ENCODE measurements at regions not wholly inside any gene's neighbourhood (a gene's known extent, or its start where the extent isn't known, plus 50 kb on each side); places are given as distances from the start of the nearest gene placed in this dataset.

DNA sequence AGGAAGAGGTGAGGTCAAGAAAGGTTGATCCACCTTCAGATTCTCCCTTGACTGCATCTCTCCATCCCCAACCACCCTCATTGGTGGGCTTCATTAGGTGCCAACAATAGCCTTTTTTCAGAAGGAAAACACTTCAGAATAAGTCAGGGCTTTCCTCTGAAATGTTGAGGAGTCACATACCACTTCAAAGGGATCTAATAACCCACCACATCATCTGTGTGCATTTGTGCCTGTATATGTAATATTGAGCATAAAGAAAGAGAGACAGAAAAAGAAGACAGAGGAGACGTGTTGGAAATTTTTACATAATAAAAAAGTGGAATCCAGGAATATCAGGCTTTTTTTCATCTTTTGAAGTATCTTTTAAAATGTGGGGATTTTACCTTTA, 209.1 kb upstream of the SLC7A11 start:
- H3K4me1 ChIP-seq (ENCODE audit: control insufficient read depth in 1 of 2, insufficient read depth in 2 of 2, low read length in 2 of 2) = peaks cover 19 to 22% of the 10 kb centered on the region in 2 donors
- Mint-ChIP-seq H3K27ac (no peak overlapping the region), H3K9me3 (peaks cover 0 to 2% (median 0%) of the 10 kb centered on the region in 7 donors), H3K36me3 (no peaks in the 10 kb centered on the region), H3K4me1 (peaks cover 22% of the 10 kb centered on the region), H3K4me3 (no peak overlapping the region), H3K27me3 (ENCODE audit: low read depth in 3 of 3) (peaks cover 0 to 2% (median 0%) of the 10 kb centered on the region in 3 donors)
- no peaks in the 10 kb centered on the region for H3K27me3 ChIP-seq (ENCODE audit: control insufficient read depth in 2 of 2, insufficient read depth in 2 of 2, low read length in 2 of 2)
- H3K4me2 ChIP-seq (replicated peaks; ENCODE audit: extremely low read depth, low read length, poor library complexity, severe bottlenecking) = no peak overlapping the region
- no peak overlapping the region for H3K27ac ChIP-seq (ENCODE audit: low read depth in 1 of 2, low read length in 2 of 2)
- H4K20me1 ChIP-seq (ENCODE audit: insufficient read depth, low read length) = no peaks in the 10 kb centered on the region
- no CpG with 5 or more reads among the region's 1 CpG for WGBS (ENCODE audit: insufficient coverage)
- no peak for DNase-seq
- H3K79me2 ChIP-seq (ENCODE audit: insufficient read depth, low read length) = no peaks in the 10 kb centered on the region
- H3K36me3 ChIP-seq (replicated peaks in 1 of 2; ENCODE audit: control insufficient read depth in 1 of 2, insufficient read depth in 2 of 2, low read length in 2 of 2) = no peaks in the 10 kb centered on the region
- no peak overlapping the region for H3K9ac ChIP-seq (ENCODE audit: insufficient read depth, low read length, poor library complexity, severe bottlenecking)
- H3K9me3 ChIP-seq (replicated peaks in 1 of 2; ENCODE audit: control insufficient read depth in 1 of 2, insufficient read depth in 1 of 2, low read length in 2 of 2) = no peaks in the 10 kb centered on the region
- TF ChIP-seq, protein P1, sequence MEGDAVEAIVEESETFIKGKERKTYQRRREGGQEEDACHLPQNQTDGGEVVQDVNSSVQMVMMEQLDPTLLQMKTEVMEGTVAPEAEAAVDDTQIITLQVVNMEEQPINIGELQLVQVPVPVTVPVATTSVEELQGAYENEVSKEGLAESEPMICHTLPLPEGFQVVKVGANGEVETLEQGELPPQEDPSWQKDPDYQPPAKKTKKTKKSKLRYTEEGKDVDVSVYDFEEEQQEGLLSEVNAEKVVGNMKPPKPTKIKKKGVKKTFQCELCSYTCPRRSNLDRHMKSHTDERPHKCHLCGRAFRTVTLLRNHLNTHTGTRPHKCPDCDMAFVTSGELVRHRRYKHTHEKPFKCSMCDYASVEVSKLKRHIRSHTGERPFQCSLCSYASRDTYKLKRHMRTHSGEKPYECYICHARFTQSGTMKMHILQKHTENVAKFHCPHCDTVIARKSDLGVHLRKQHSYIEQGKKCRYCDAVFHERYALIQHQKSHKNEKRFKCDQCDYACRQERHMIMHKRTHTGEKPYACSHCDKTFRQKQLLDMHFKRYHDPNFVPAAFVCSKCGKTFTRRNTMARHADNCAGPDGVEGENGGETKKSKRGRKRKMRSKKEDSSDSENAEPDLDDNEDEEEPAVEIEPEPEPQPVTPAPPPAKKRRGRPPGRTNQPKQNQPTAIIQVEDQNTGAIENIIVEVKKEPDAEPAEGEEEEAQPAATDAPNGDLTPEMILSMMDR (IDR thresholded peaks at IDR 0.05) = no peak
- no peak overlapping the region for H3K4me3 ChIP-seq (replicated peaks in 1 of 3; ENCODE audit: low read depth in 2 of 3, low read length in 3 of 3)
- intact Hi-C loops (cut with micrococcal nuclease) = no loop called here
- H2AFZ ChIP-seq (ENCODE audit: insufficient read depth, low read depth, low read length, poor library complexity, severe bottlenecking) = no peak overlapping the region

DNA sequence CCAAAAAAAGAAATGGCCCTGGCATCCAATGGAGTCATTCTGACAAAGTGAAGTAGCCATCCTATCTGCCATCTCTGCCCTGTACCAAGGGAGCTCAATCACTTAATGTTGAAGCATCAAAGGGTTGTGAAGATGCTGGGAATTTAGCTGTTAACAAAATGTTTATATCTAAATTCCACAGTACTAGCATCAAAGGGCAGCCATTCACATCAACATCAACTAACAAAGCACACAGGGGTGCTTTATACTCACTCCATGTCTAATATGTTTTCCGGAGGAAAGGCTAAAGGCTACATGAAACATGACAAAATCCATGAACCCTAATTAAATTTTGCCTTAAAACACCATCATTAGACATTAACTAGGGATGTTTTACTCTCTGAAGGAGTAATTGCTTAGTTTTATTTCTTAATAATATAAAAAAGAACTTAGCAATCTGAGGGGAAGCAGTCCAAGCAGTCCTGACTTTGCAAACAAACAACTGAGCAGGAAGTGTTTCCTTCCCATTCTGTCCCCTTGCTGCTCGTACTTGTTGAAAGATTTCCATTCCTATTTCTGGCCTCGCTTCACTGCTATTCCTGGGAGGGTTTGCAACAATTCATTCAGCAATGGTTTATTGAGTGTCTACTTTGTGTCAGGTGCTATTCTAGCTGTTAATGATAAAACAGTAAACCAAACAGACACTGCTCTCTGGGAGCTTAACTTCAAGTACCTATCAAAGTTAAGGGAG, 208.6 kb upstream of the SLC7A11 start:
- peaks cover 19 to 22% of the 10 kb centered on the region in 2 donors for H3K4me1 ChIP-seq (ENCODE audit: control insufficient read depth in 1 of 2, insufficient read depth in 2 of 2, low read length in 2 of 2)
- no peaks in the 10 kb centered on the region for H3K79me2 ChIP-seq (ENCODE audit: insufficient read depth, low read length)
- DNase-seq = peak; percentile 3 to 17 (median 10)
- peaks cover 22% of the 10 kb centered on the region for H3K4me1 Mint-ChIP-seq
- no peak overlapping the region for H3K9ac ChIP-seq (ENCODE audit: insufficient read depth, low read length, poor library complexity, severe bottlenecking)
- no peak overlapping the region for H3K4me3 Mint-ChIP-seq
- no CpG with 5 or more reads among the region's 3 CpGs for WGBS (ENCODE audit: insufficient coverage)
- H3K36me3 ChIP-seq (replicated peaks in 1 of 2; ENCODE audit: control insufficient read depth in 1 of 2, insufficient read depth in 2 of 2, low read length in 2 of 2) = no peaks in the 10 kb centered on the region
- H3K27me3 ChIP-seq (ENCODE audit: control insufficient read depth in 2 of 2, insufficient read depth in 2 of 2, low read length in 2 of 2) = no peaks in the 10 kb centered on the region
- H3K9me3 Mint-ChIP-seq = peaks cover 0 to 2% (median 0%) of the 10 kb centered on the region in 7 donors
- TF ChIP-seq, protein P1 (IDR thresholded peaks at IDR 0.05) = no peak
- no peaks in the 10 kb centered on the region for H3K36me3 Mint-ChIP-seq
- no peak overlapping the region for H3K4me3 ChIP-seq (replicated peaks in 1 of 3; ENCODE audit: low read depth in 2 of 3, low read length in 3 of 3)
- H3K9me3 ChIP-seq (replicated peaks in 1 of 2; ENCODE audit: control insufficient read depth in 1 of 2, insufficient read depth in 1 of 2, low read length in 2 of 2) = no peaks in the 10 kb centered on the region
- H3K27ac Mint-ChIP-seq = no peak overlapping the region
- H4K20me1 ChIP-seq (ENCODE audit: insufficient read depth, low read length) = no peaks in the 10 kb centered on the region
- intact Hi-C loops (cut with micrococcal nuclease) = no loop called here
- no peak overlapping the region for H3K27ac ChIP-seq (ENCODE audit: low read depth in 1 of 2, low read length in 2 of 2)
- H2AFZ ChIP-seq (ENCODE audit: insufficient read depth, low read depth, low read length, poor library complexity, severe bottlenecking) = no peak overlapping the region
- H3K4me2 ChIP-seq (replicated peaks; ENCODE audit: extremely low read depth, low read length, poor library complexity, severe bottlenecking) = no peak overlapping the region
- peaks cover 0 to 2% (median 0%) of the 10 kb centered on the region in 3 donors for H3K27me3 Mint-ChIP-seq (ENCODE audit: low read depth in 3 of 3)

All from CD14-positive monocyte (primary cell).